GF-D8 (cell line): ENCODE measurements at regions not wholly inside any gene's neighbourhood (a gene's known extent, or its start where the extent isn't known, plus 50 kb on each side); places are given as distances from the start of the nearest gene placed in this dataset.

ENCODE experiments used
- DNase-seq: peaks from one replicate; lab custom pipeline; 2025; lab: John Stamatoyannopoulos, UW

- DNase-seq, result no peak
These were observed 145.8 kb upstream of the ETS2 start for GRCh38 chr21:38659936-38660332.

- no peak for DNase-seq
These were observed 145.2 kb upstream of the ETS2 start for GRCh38 chr21:38660333-38661196.

- DNase-seq, result no peak
These were observed 144.4 kb upstream of the ETS2 start for GRCh38 chr21:38661197-38661871.

GRCh38 chr21:38661889-38662568 is 143.7 kb upstream of the ETS2 start:
- DNase-seq, result no peak

- no peak for DNase-seq
These were observed 142.4 kb upstream of the ETS2 start for GRCh38 chr21:38663282-38663681.

GRCh38 chr21:38664315-38664714 is 141.4 kb upstream of the ETS2 start:
- DNase-seq, result no peak

GRCh38 chr21:38664841-38665240 is 140.9 kb upstream of the ETS2 start:
- DNase-seq, result no peak

- no peak for DNase-seq
These were observed 138.3 kb upstream of the ETS2 start for GRCh38 chr21:38667291-38667870.

- DNase-seq, result no peak
These were observed 137.7 kb upstream of the ETS2 start for GRCh38 chr21:38668067-38668466.

GRCh38 chr21:38668541-38668940 is 137.2 kb upstream of the ETS2 start:
- no peak for DNase-seq

GRCh38 chr21:38669186-38669585 is 136.5 kb upstream of the ETS2 start:
- no peak for DNase-seq

GRCh38 chr21:38670861-38671260 is 134.9 kb upstream of the ETS2 start:
- no peak for DNase-seq

GRCh38 chr21:38671773-38672172 is 134.0 kb upstream of the ETS2 start:
- DNase-seq, result no peak

- DNase-seq, result no peak
These were observed 130.4 kb upstream of the ETS2 start for GRCh38 chr21:38675182-38675824.

- no peak for DNase-seq
These were observed 126.9 kb upstream of the ETS2 start for GRCh38 chr21:38678827-38679226.

GRCh38 chr21:38679534-38679933 is 126.2 kb upstream of the ETS2 start:
- no peak for DNase-seq

- DNase-seq, result no peak
These were observed 125.3 kb upstream of the ETS2 start for GRCh38 chr21:38680401-38680800.

- no peak for DNase-seq
These were observed 122.5 kb upstream of the ETS2 start for GRCh38 chr21:38683222-38683621.

GRCh38 chr21:38688068-38688467 is 117.7 kb upstream of the ETS2 start:
- no peak for DNase-seq

- no peak for DNase-seq
These were observed 114.1 kb upstream of the ETS2 start for GRCh38 chr21:38691631-38692030.

- no peak for DNase-seq
These were observed 109.2 kb upstream of the ETS2 start for GRCh38 chr21:38696579-38696978.

GRCh38 chr21:38699048-38699447 is 106.7 kb upstream of the ETS2 start:
- DNase-seq, result no peak
